ENCODE measurements at regions not wholly inside any gene's neighbourhood (a gene's known extent, or its start where the extent isn't known, plus 50 kb on each side); places are given as distances from the start of the nearest gene placed in this dataset.

DNA sequence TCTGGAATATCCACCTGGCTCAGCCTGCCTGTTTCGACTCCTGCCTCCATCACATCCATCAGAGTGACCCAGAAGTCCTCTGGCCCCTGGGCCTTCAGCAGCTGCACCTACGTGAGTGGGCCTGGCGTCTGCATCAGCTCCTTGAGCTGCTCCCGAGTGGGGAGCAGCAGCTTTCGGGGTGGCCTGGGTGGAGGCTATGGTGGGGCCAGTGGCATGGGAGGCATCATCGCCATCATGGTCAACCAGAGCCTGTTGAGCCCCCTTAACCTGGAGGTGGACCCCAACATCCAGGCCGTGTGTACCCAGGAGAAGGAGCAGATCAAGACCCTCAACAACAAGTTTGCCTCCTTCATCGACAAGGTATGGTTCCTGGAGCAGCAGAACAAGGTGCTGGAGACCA, 83.0 kb downstream of the SEC61B start:
- TF ChIP-seq POLR2A (IDR thresholded peaks at IDR 0.05), result no peak
- TF ChIP-seq, protein P1, sequence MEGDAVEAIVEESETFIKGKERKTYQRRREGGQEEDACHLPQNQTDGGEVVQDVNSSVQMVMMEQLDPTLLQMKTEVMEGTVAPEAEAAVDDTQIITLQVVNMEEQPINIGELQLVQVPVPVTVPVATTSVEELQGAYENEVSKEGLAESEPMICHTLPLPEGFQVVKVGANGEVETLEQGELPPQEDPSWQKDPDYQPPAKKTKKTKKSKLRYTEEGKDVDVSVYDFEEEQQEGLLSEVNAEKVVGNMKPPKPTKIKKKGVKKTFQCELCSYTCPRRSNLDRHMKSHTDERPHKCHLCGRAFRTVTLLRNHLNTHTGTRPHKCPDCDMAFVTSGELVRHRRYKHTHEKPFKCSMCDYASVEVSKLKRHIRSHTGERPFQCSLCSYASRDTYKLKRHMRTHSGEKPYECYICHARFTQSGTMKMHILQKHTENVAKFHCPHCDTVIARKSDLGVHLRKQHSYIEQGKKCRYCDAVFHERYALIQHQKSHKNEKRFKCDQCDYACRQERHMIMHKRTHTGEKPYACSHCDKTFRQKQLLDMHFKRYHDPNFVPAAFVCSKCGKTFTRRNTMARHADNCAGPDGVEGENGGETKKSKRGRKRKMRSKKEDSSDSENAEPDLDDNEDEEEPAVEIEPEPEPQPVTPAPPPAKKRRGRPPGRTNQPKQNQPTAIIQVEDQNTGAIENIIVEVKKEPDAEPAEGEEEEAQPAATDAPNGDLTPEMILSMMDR (IDR thresholded peaks at IDR 0.05), result no peak
- no peak for TF ChIP-seq EP300 (IDR thresholded peaks at IDR 0.05)
